Natural killer cell (primary cell): ENCODE measurements at regions not wholly inside any gene's neighbourhood (a gene's known extent, or its start where the extent isn't known, plus 50 kb on each side); places are given as distances from the start of the nearest gene placed in this dataset.

Source experiments
- ATAC-seq, 3 donors: fragments of 150-1000 bp in 2 of 3; fragments of 200-7000 bp in 1 of 3; cut with Tn5 transposase; 1 replicate in 1 of 3; 2 replicates in 2 of 3; pipeline ENCODE4 v1.10.0; 2021; ENCODE audit warnings: mild to moderate bottlenecking in 2 of 3, moderate library complexity in 2 of 3
- DNase-seq, 2 donors: peaks; one replicate each; pipeline versions ENCODE4 v3.0.0 to v3.0.0-alpha.2; 2013 to 2021; ENCODE audit warnings: mixed read lengths in 1 of 2
- H3K27ac ChIP-seq: one replicate; pipeline ENCODE4 v1.5.1; 2013; ENCODE audit warnings: mild to moderate bottlenecking, low read length
- H3K27me3 ChIP-seq: one replicate; pipeline ENCODE4 v1.6.1; 2013; ENCODE audit warnings: low read length; ENCODE audit not compliant: control insufficient read depth, insufficient read depth
- H3K36me3 ChIP-seq: one replicate; pipeline ENCODE4 v1.6.1; 2013; ENCODE audit warnings: low read length; ENCODE audit not compliant: control insufficient read depth, insufficient read depth
- H3K4me1 ChIP-seq: one replicate; pipeline ENCODE4 v1.6.1; 2013; ENCODE audit warnings: low read length; ENCODE audit not compliant: control insufficient read depth, insufficient read depth
- H3K4me3 ChIP-seq: one replicate; pipeline ENCODE4 v1.5.1; 2013; ENCODE audit warnings: low read length
- H3K9me3 ChIP-seq: one replicate; pipeline ENCODE4 v1.6.1; 2013; ENCODE audit warnings: low read length; ENCODE audit not compliant: control insufficient read depth, insufficient read depth
- H3K27ac Mint-ChIP-seq, 2 donors: one replicate each; pipeline ENCODE4 v1.8.0; 2022; ENCODE audit warnings: mild to moderate bottlenecking in 2 of 2, mixed read lengths in 2 of 2, moderate library complexity in 1 of 2
- H3K27me3 Mint-ChIP-seq, 2 donors: one replicate each; pipeline ENCODE4 v1.8.0; 2022; ENCODE audit warnings: low read depth in 2 of 2, mixed read lengths in 2 of 2
- H3K36me3 Mint-ChIP-seq: one replicate; pipeline ENCODE4 v1.8.0; 2022; ENCODE audit warnings: mixed read lengths
- H3K4me1 Mint-ChIP-seq, 2 donors: one replicate each; pipeline ENCODE4 v1.8.0; 2022; ENCODE audit warnings: mixed read lengths in 2 of 2
- H3K4me3 Mint-ChIP-seq: one replicate; pipeline ENCODE4 v1.8.0; 2022; ENCODE audit warnings: mild to moderate bottlenecking, moderate library complexity, mixed read lengths
- H3K9me3 Mint-ChIP-seq, 2 donors: one replicate each; pipeline ENCODE4 v1.8.0; 2022; ENCODE audit warnings: mixed read lengths in 2 of 2
- CTCF ChIP-seq: fragments of 200-600 bp; IDR thresholded peaks from one replicate; pipeline ENCODE4 v1.8.0; 2022; ENCODE audit warnings: antibody characterized with exemption
- WGBS: methylation state at CpG from one replicate; pipeline ENCODE4 v1.1.7; 2013; ENCODE audit warnings: missing lambda C conversion rate; ENCODE audit not compliant: insufficient coverage; 5-methylcytosine and 5-hydroxymethylcytosine counted together
- intact Hi-C: fragments of 100-400 bp; cut with micrococcal nuclease; formaldehyde crosslinking; loops from one replicate; pipeline ENCODE4 v1.14.2; 2022

GRCh38 chr15:47887241-47887800, 170.0 kb downstream of the SEMA6D start:
- H3K4me1 ChIP-seq: no peaks in the 10 kb centered on the region
- intact Hi-C loops: no loop called here
- H3K27me3 Mint-ChIP-seq: no peaks in the 10 kb centered on the region
- H3K36me3 ChIP-seq: no peaks in the 10 kb centered on the region
- no peaks in the 10 kb centered on the region for H3K27me3 ChIP-seq
- no peak overlapping the region for H3K4me3 ChIP-seq
- 89% methylated on average over 5 of the region's 5 CpGs for WGBS
- no peak for TF ChIP-seq CTCF
- DNase-seq (no peak), ATAC-seq (no peak)
- no peaks in the 10 kb centered on the region for H3K36me3 Mint-ChIP-seq
- no peak overlapping the region for H3K27ac Mint-ChIP-seq
- no peaks in the 10 kb centered on the region for H3K4me1 Mint-ChIP-seq
- no peak overlapping the region for H3K27ac ChIP-seq
- peaks cover 0 to 5% of the 10 kb centered on the region in 2 donors for H3K9me3 Mint-ChIP-seq
- no peak overlapping the region for H3K4me3 Mint-ChIP-seq
- no peaks in the 10 kb centered on the region for H3K9me3 ChIP-seq

GRCh38 chr15:47888385-47889100, 171.2 kb downstream of the SEMA6D start:
- Histone ChIP-seq H3K36me3 (no peaks in the 10 kb centered on the region), H3K4me3 (no peak overlapping the region), H3K9me3 (no peaks in the 10 kb centered on the region), H3K4me1 (no peaks in the 10 kb centered on the region), H3K27me3 (no peaks in the 10 kb centered on the region), H3K27ac (no peak overlapping the region)
- Mint-ChIP-seq H3K9me3 (peaks cover 3 to 8% of the 10 kb centered on the region in 2 donors), H3K36me3 (no peaks in the 10 kb centered on the region), H3K27me3 (no peaks in the 10 kb centered on the region), H3K27ac (no peak overlapping the region), H3K4me3 (no peak overlapping the region), H3K4me1 (no peaks in the 10 kb centered on the region)
- no peak for DNase-seq
- intact Hi-C loops: no loop called here
- no peak for TF ChIP-seq CTCF
- 100% methylated on average over 1 of the region's 2 CpGs for WGBS
- no peak for ATAC-seq

- no peaks in the 10 kb centered on the region for H3K27me3 Mint-ChIP-seq
- H3K9me3 Mint-ChIP-seq: peaks cover 3 to 5% of the 10 kb centered on the region in 2 donors
- H3K27me3 ChIP-seq: no peaks in the 10 kb centered on the region
- DNase-seq: no peak
- no peak overlapping the region for H3K27ac ChIP-seq
- no peaks in the 10 kb centered on the region for H3K4me1 Mint-ChIP-seq
- no peaks in the 10 kb centered on the region for H3K36me3 ChIP-seq
- H3K27ac Mint-ChIP-seq: no peak overlapping the region
- no peak overlapping the region for H3K4me3 Mint-ChIP-seq
- no peaks in the 10 kb centered on the region for H3K36me3 Mint-ChIP-seq
- no peak for ATAC-seq
- H3K4me3 ChIP-seq: no peak overlapping the region
- H3K4me1 ChIP-seq: no peaks in the 10 kb centered on the region
- WGBS: 82% methylated on average over 1 of the region's 3 CpGs
- TF ChIP-seq CTCF: no peak
- no peaks in the 10 kb centered on the region for H3K9me3 ChIP-seq
- intact Hi-C loops: no loop called here
These were observed 173.3 kb downstream of the SEMA6D start for GRCh38 chr15:47890397-47891150.
